ENCODE measurements at regions not wholly inside any gene's neighbourhood (a gene's known extent, or its start where the extent isn't known, plus 50 kb on each side); places are given as distances from the start of the nearest gene placed in this dataset.

GRCh38 chr11:96963375-96963774 is 573.6 kb downstream of the JRKL start:
- no peak for TF ChIP-seq CTCF (IDR thresholded peaks at IDR 0.05; ENCODE audit: control insufficient read depth, insufficient read depth, low read depth, low read length, missing control alignments)
- H3K4me3 ChIP-seq (ENCODE audit: control insufficient read depth, low read depth, low read length): no peak overlapping the region
- DNase-seq (ENCODE audit: low read depth): no peak

- DNase-seq (ENCODE audit: low read depth): no peak
Observed at GRCh38 chr11:96964661-96965060, 574.8 kb downstream of the JRKL start.

GRCh38 chr11:96967616-96968015 is 577.8 kb downstream of the JRKL start:
- no peak for TF ChIP-seq CTCF (IDR thresholded peaks at IDR 0.05; ENCODE audit: control insufficient read depth, insufficient read depth, low read depth, low read length, missing control alignments)
- no peak for DNase-seq (ENCODE audit: low read depth)

More at GRCh38 chr11:96964661-96965060, 574.8 kb downstream of the JRKL start:
- no peak overlapping the region for H3K4me3 ChIP-seq (ENCODE audit: control insufficient read depth, low read depth, low read length)
- no peak for TF ChIP-seq CTCF (IDR thresholded peaks at IDR 0.05; ENCODE audit: control insufficient read depth, insufficient read depth, low read depth, low read length, missing control alignments)

GRCh38 chr11:96969251-96969650 is 579.4 kb downstream of the JRKL start:
- no peak for TF ChIP-seq CTCF (IDR thresholded peaks at IDR 0.05; ENCODE audit: control insufficient read depth, insufficient read depth, low read depth, low read length, missing control alignments)
- H3K4me3 ChIP-seq (ENCODE audit: control insufficient read depth, low read depth, low read length): no peak overlapping the region
- no peak for DNase-seq (ENCODE audit: low read depth)

More at GRCh38 chr11:96967616-96968015, 577.8 kb downstream of the JRKL start:
- H3K4me3 ChIP-seq (ENCODE audit: control insufficient read depth, low read depth, low read length): no peak overlapping the region

- DNase-seq (ENCODE audit: low read depth): no peak
- no peak for TF ChIP-seq CTCF (IDR thresholded peaks at IDR 0.05; ENCODE audit: control insufficient read depth, insufficient read depth, low read depth, low read length, missing control alignments)
Observed at GRCh38 chr11:96978751-96979150, 588.9 kb downstream of the JRKL start.

GRCh38 chr11:96986516-96986915 is 596.7 kb downstream of the JRKL start:
- no peak overlapping the region for H3K4me3 ChIP-seq (ENCODE audit: control insufficient read depth, low read depth, low read length)
- no peak for DNase-seq (ENCODE audit: low read depth)
- no peak for TF ChIP-seq CTCF (IDR thresholded peaks at IDR 0.05; ENCODE audit: control insufficient read depth, insufficient read depth, low read depth, low read length, missing control alignments)

More at GRCh38 chr11:96978751-96979150, 588.9 kb downstream of the JRKL start:
- H3K4me3 ChIP-seq (ENCODE audit: control insufficient read depth, low read depth, low read length): no peak overlapping the region

GRCh38 chr11:96990914-96991313 is 601.1 kb downstream of the JRKL start:
- no peak for DNase-seq (ENCODE audit: low read depth)
- no peak overlapping the region for H3K4me3 ChIP-seq (ENCODE audit: control insufficient read depth, low read depth, low read length)
- no peak for TF ChIP-seq CTCF (IDR thresholded peaks at IDR 0.05; ENCODE audit: control insufficient read depth, insufficient read depth, low read depth, low read length, missing control alignments)
